HepG2 (cell line): ENCODE measurements at regions not wholly inside any gene's neighbourhood (a gene's known extent, or its start where the extent isn't known, plus 50 kb on each side); places are given as distances from the start of the nearest gene placed in this dataset.

Experiments used
- ATAC-seq: fragments of 200-7000 bp; cut with Tn5 transposase; 3 replicates; pipeline ENCODE4 v1.9.1; 2020; ENCODE audit warnings: mild to moderate bottlenecking, moderate library complexity
- BruUV-seq: library from RNA; stranded (reverse); fragments of 400-500 nt; replicated peaks from 2 replicates; lab custom pipeline; 2021; lab: Mats Ljungman, UMichigan
- CTCF ChIA-PET: fragments of 300-600 bp; formaldehyde crosslinking; extraction: SDS; loops from one replicate; lab custom pipeline; 2021; ENCODE audit warnings: low total read pairs, inconsistent platforms, low intra/inter-chr PET ratio; lab: Yijun Ruan, JAX
- POLR2A ChIA-PET: fragments of 350-600 bp; sonication (Branson Sonifier 250); formaldehyde crosslinking; loops from one replicate; lab custom pipeline; 2020; ENCODE audit warnings: antibody characterized with exemption, inconsistent platforms; lab: Yijun Ruan, JAX
- DNase-seq: peaks from one replicate; pipeline ENCODE4 v3.0.0-alpha.2; 2015; ENCODE audit warnings: low spot score
- FAIRE-seq: peaks from 3 replicates; lab custom pipeline; 2011; peaks lifted over from hg19 to GRCh38; lab: Jason Lieb, UNC
- H2AFZ ChIP-seq: one replicate; pipeline ENCODE4 v1.6.1; 2011; ENCODE audit warnings: low read length, inconsistent platforms
- H3K27ac ChIP-seq: fragments of 300-600 bp; 3 replicates; pipeline ENCODE4 v1.8.0; 2011; ENCODE audit warnings: mixed run types, mild to moderate bottlenecking, mixed read lengths, low read length, inconsistent platforms; ENCODE audit not compliant: insufficient read depth; ENCODE audit errors: extremely low read length
- H3K27me3 ChIP-seq, 2 experiments: fragments of 200-600 bp in 1 of 2; 2 replicates in 1 of 2; 3 replicates in 1 of 2; pipeline versions ENCODE4 v1.6.0 to v1.8.0; 2011; ENCODE audit warnings: low read length in 2 of 2, mild to moderate bottlenecking in 2 of 2, moderate library complexity in 2 of 2, inconsistent platforms in 1 of 2; ENCODE audit not compliant: insufficient read depth in 2 of 2, control insufficient read depth in 1 of 2
- H3K36me3 ChIP-seq, 2 experiments: fragments of 200-600 bp in 1 of 2; replicated peaks in 1 of 2; 2 replicates in 1 of 2; 3 replicates in 1 of 2; pipeline versions ENCODE4 v1.5.1 to v1.8.0; 2011; ENCODE audit warnings: low read length in 2 of 2, inconsistent platforms in 1 of 2; ENCODE audit not compliant: insufficient read depth in 2 of 2, control insufficient read depth in 1 of 2
- H3K4me1 ChIP-seq: 2 replicates; pipeline ENCODE4 v1.5.1; 2012; ENCODE audit warnings: low read length, inconsistent platforms; ENCODE audit not compliant: insufficient read depth
- H3K4me2 ChIP-seq: 2 replicates; pipeline ENCODE4 v1.6.0; 2011; ENCODE audit warnings: low read depth, low read length, inconsistent platforms
- H3K4me3 ChIP-seq, 3 experiments: fragments of 200-600 bp in 1 of 3; sonication (generic), shearing (Covaris generic) in 1 of 3; replicated peaks in 1 of 3; 2 replicates each; pipeline ENCODE4 v1.5.1; 2011 to 2016; ENCODE audit warnings: low read length in 3 of 3, inconsistent platforms in 2 of 3, low read depth in 2 of 3, mild to moderate bottlenecking in 2 of 3, control low read depth in 1 of 3, mixed read lengths in 1 of 3; ENCODE audit not compliant: insufficient read depth in 1 of 3
- H3K79me2 ChIP-seq: one replicate; pipeline ENCODE4 v1.6.1; 2011; ENCODE audit warnings: low read length, inconsistent platforms; ENCODE audit not compliant: insufficient read depth
- H3K9ac ChIP-seq: 2 replicates; pipeline ENCODE4 v1.6.0; 2011; ENCODE audit warnings: mild to moderate bottlenecking, low read depth, low read length, inconsistent platforms; ENCODE audit not compliant: insufficient read depth
- H3K9me3 ChIP-seq: 2 replicates; pipeline ENCODE4 v1.5.1; 2012; ENCODE audit warnings: mild to moderate bottlenecking, low read length
- H4K20me1 ChIP-seq: 2 replicates; pipeline ENCODE4 v1.6.0; 2011; ENCODE audit warnings: inconsistent platforms, mild to moderate bottlenecking, low read length, moderate library complexity; ENCODE audit not compliant: insufficient read depth
- AGO2 ChIP-seq: fragments of 200-400 bp; formaldehyde crosslinking; optimal IDR thresholded peaks from 2 replicates; pipeline ENCODE3; 2017; ENCODE audit warnings: mild to moderate bottlenecking, low read depth, low read length, moderate library complexity
- DR1 ChIP-seq: sonication (generic); formaldehyde crosslinking; IDR thresholded peaks from 2 replicates; pipeline ENCODE4 v1.8.0; 2021; ENCODE audit warnings: mild to moderate bottlenecking, missing genetic modification reagents, inconsistent platforms
- NR2F1 ChIP-seq, 2 experiments: fragments of 450-650 bp in 1 of 2; formaldehyde crosslinking in 1 of 2; IDR thresholded peaks; 2 replicates each; pipeline versions ENCODE4 v1.5.0 to v1.6.1; 2016 to 2020; ENCODE audit warnings: mild to moderate bottlenecking in 1 of 2, missing compliant biosample characterization in 1 of 2, missing genetic modification reagents in 1 of 2, moderate library complexity in 1 of 2
- PCBP1 ChIP-seq: fragments of 200-400 bp; formaldehyde crosslinking; IDR thresholded peaks from 2 replicates; pipeline ENCODE4 v1.6.1; 2017; ENCODE audit warnings: mild to moderate bottlenecking, low read depth, low read length, borderline replicate concordance
- POLR2AphosphoS5 ChIP-seq: IDR thresholded peaks from 2 replicates; pipeline ENCODE4 v1.6.1; 2012; ENCODE audit warnings: low read depth, low read length
- TP53 ChIP-seq: sonication (generic); formaldehyde crosslinking; conservative IDR thresholded peaks from 2 replicates; pipeline ENCODE4 v1.4.0; 2020; ENCODE audit warnings: missing genetic modification reagents
- ZC3H13 ChIP-seq: sonication (generic); formaldehyde crosslinking; IDR thresholded peaks from 2 replicates; pipeline ENCODE4 v1.8.1; 2023; ENCODE audit warnings: mild to moderate bottlenecking, missing genetic modification reagents, moderate library complexity
- ZNF557 ChIP-seq: sonication (generic); formaldehyde crosslinking; IDR thresholded peaks from 2 replicates; pipeline ENCODE4 v1.4.0; 2020; ENCODE audit warnings: missing genetic modification reagents
- ZNF772 ChIP-seq: sonication (generic); formaldehyde crosslinking; IDR thresholded peaks from 2 replicates; pipeline ENCODE4 v1.5.0; 2020; ENCODE audit warnings: mild to moderate bottlenecking, missing genetic modification reagents
- WGBS: methylation state at CpG from one replicate; pipeline ENCODE4 v1.1.6; 2017; ENCODE audit warnings: low lambda C conversion rate; 5-methylcytosine and 5-hydroxymethylcytosine counted together
- in situ Hi-C: cut with HindIII; loops from 2 replicates; pipeline ENCODE4 v1.10.0; 2017; ENCODE audit warnings: low pct_unique_long_range_greater_than_20kb; ENCODE audit not compliant: extremely low pct_ligation_motif_present
- intact Hi-C: fragments of 100-400 bp; cut with micrococcal nuclease; formaldehyde crosslinking; loops from one replicate; pipeline ENCODE4 v1.10.0; 2022; ENCODE audit not compliant: unreplicated experiment
- TF ChIP-seq, protein P1 (sequence below): sonication (generic); formaldehyde crosslinking; IDR thresholded peaks from 2 replicates; pipeline ENCODE4 v1.5.0; 2020; ENCODE audit warnings: missing genetic modification reagents
- TF ChIP-seq, protein P2 (sequence below): sonication (generic); formaldehyde crosslinking; IDR thresholded peaks from 2 replicates; pipeline ENCODE4 v1.4.0; 2020; ENCODE audit warnings: mild to moderate bottlenecking, missing genetic modification reagents, borderline replicate concordance
- TF ChIP-seq, protein P3 (sequence below): sonication (generic); formaldehyde crosslinking; IDR thresholded peaks from 2 replicates; pipeline ENCODE4 v1.8.0; 2022; ENCODE audit warnings: mild to moderate bottlenecking, missing genetic modification reagents, moderate library complexity
- TF ChIP-seq, protein P4 (sequence below): sonication (generic); formaldehyde crosslinking; IDR thresholded peaks from 2 replicates; pipeline ENCODE4 v1.5.0; 2020; ENCODE audit warnings: missing genetic modification reagents

DNA sequence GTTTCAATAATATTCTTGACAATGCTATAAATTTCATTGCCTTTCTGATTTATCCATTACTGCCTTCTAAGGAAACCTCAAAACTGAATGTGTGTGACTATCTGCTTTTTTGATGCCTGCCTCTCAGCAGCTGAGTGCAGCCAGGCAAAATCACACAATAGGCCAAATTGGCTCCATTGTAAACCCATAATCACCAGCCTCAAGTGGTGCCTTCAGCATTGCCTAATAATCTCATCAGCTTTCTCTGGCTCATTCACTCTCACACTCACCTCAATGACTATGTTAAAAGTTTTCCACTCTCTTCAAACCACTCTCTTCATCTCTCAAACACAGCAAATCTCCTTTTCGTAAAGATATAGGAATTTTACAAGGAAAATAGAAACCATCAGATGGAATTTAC, 182.5 kb upstream of the COL1A2 start:
- ChIA-PET POLR2A (no interaction called here), CTCF (no interaction called here)
- no peak for FAIRE-seq
- H4K20me1 ChIP-seq: no peaks in the 10 kb centered on the region
- no TSS peak for BruUV-seq
- DNase-seq: no peak
- H3K9me3 ChIP-seq: no peaks in the 10 kb centered on the region
- in situ Hi-C loops: no loop called here
- no peak overlapping the region for H3K9ac ChIP-seq
- no peaks in the 10 kb centered on the region for H3K27me3 ChIP-seq
- H3K4me1 ChIP-seq: peaks cover 9% of the 10 kb centered on the region
- ATAC-seq: no peak
- no peaks in the 10 kb centered on the region for H3K36me3 ChIP-seq
- intact Hi-C loops: no loop called here
- WGBS: 0% methylated on average over 1 of the region's 1 CpG
- H2AFZ ChIP-seq: no peak overlapping the region
- H3K4me2 ChIP-seq: no peak overlapping the region
- no peak overlapping the region for H3K4me3 ChIP-seq
- TF ChIP-seq NR2F1 (CRISPR knock-in tag; IDR thresholded peaks at IDR 0.05): no peak
- TF ChIP-seq AGO2: no peak
- TF ChIP-seq, protein P1, sequence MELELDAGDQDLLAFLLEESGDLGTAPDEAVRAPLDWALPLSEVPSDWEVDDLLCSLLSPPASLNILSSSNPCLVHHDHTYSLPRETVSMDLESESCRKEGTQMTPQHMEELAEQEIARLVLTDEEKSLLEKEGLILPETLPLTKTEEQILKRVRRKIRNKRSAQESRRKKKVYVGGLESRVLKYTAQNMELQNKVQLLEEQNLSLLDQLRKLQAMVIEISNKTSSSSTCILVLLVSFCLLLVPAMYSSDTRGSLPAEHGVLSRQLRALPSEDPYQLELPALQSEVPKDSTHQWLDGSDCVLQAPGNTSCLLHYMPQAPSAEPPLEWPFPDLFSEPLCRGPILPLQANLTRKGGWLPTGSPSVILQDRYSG (CRISPR knock-in tag): no peak
- H3K27ac ChIP-seq: no peak overlapping the region
- H3K79me2 ChIP-seq: no peaks in the 10 kb centered on the region

DNA sequence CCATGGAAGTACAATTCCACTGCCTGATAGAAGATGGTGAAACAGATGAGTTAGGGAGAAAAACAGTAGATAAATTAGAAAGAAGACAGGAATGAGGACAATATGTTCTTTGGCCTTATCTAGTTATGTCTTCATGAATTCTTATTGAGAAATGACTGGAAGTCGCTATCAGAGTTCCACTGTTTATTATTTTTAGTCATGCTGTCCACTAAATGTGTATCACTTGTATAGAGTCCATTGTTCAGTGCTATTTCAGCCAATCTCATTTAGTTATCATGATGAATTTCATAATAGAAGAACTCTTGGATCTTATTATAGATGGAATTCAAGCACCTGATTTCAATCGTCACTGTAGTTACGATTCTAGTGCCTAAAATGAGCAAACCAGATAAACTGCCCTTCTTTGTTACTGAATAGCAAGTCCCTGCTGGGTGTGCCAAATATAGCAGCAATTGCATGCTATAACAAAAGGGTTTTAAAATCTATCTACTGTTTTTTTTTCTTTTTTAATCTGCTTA, 177.7 kb upstream of the COL1A2 start:
- Histone ChIP-seq H3K27ac (no peak overlapping the region), H3K79me2 (no peaks in the 10 kb centered on the region), H3K27me3 (no peaks in the 10 kb centered on the region), H3K36me3 (no peaks in the 10 kb centered on the region), H3K9me3 (no peaks in the 10 kb centered on the region), H4K20me1 (no peaks in the 10 kb centered on the region), H3K4me1 (peaks cover 16% of the 10 kb centered on the region), H2AFZ (no peak overlapping the region), H3K4me2 (no peak overlapping the region), H3K4me3 (no peak overlapping the region), H3K9ac (no peak overlapping the region)
- 41% methylated on average over 3 of the region's 3 CpGs for WGBS
- intact Hi-C loops (no loop called here), in situ Hi-C loops (no loop called here)
- POLR2A ChIA-PET: no interaction called here
- CTCF ChIA-PET: no interaction called here
- no TSS peak for BruUV-seq
- FAIRE-seq: no peak
- DNase-seq: no peak
- no peak for ATAC-seq
- TF ChIP-seq TP53 (CRISPR knock-in tag): no peak
- TF ChIP-seq POLR2AphosphoS5: no peak
- TF ChIP-seq, protein P2, sequence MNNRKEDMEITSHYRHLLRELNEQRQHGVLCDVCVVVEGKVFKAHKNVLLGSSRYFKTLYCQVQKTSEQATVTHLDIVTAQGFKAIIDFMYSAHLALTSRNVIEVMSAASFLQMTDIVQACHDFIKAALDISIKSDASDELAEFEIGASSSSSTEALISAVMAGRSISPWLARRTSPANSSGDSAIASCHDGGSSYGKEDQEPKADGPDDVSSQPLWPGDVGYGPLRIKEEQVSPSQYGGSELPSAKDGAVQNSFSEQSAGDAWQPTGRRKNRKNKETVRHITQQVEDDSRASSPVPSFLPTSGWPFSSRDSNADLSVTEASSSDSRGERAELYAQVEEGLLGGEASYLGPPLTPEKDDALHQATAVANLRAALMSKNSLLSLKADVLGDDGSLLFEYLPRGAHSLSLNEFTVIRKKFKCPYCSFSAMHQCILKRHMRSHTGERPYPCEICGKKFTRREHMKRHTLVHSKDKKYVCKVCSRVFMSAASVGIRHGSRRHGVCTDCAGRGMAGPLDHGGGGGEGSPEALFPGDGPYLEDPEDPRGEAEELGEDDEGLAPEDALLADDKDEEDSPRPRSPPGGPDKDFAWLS (CRISPR knock-in tag): no peak
- no peak for TF ChIP-seq ZNF772 (CRISPR knock-in tag)
- no peak for TF ChIP-seq ZNF557 (CRISPR knock-in tag)
- TF ChIP-seq, protein P3, sequence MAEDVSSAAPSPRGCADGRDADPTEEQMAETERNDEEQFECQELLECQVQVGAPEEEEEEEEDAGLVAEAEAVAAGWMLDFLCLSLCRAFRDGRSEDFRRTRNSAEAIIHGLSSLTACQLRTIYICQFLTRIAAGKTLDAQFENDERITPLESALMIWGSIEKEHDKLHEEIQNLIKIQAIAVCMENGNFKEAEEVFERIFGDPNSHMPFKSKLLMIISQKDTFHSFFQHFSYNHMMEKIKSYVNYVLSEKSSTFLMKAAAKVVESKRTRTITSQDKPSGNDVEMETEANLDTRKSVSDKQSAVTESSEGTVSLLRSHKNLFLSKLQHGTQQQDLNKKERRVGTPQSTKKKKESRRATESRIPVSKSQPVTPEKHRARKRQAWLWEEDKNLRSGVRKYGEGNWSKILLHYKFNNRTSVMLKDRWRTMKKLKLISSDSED (CRISPR knock-in tag): no peak
- no peak for TF ChIP-seq DR1 (CRISPR knock-in tag)
- TF ChIP-seq ZC3H13 (CRISPR knock-in tag): no peak
- TF ChIP-seq, protein P4, sequence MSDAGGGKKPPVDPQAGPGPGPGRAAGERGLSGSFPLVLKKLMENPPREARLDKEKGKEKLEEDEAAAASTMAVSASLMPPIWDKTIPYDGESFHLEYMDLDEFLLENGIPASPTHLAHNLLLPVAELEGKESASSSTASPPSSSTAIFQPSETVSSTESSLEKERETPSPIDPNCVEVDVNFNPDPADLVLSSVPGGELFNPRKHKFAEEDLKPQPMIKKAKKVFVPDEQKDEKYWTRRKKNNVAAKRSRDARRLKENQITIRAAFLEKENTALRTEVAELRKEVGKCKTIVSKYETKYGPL (CRISPR knock-in tag): no peak
- TF ChIP-seq PCBP1: no peak
